ENCODE measurements at regions not wholly inside any gene's neighbourhood (a gene's known extent, or its start where the extent isn't known, plus 50 kb on each side); places are given as distances from the start of the nearest gene placed in this dataset.
"Not testable (repeated sequence)": the region's sequence is repeated elsewhere in the genome, so short reads cannot be mapped to it uniquely, and the experiment has no call there.

DNA sequence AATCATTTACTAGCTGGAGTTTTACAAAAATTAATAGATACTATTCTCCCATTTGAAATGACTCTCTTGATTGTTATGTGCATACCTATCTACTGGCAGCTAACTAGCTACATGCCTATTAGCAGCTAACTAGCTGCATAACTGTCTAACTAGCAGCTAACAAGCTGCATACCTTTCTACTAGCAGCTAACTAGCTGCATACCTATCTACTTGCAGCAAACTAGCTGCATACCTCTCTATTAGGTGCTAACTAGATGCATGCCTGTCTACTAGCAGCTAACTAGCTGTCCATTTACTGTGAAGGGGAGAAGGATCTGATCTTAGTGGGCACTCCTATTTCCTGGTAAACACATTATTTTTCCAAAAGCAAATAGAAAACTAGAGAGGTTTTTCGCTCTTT, 439.4 kb upstream of the PFKP start:
- DNase-seq (ENCODE audit: low read depth in 2 of 2) = no peak

DNA sequence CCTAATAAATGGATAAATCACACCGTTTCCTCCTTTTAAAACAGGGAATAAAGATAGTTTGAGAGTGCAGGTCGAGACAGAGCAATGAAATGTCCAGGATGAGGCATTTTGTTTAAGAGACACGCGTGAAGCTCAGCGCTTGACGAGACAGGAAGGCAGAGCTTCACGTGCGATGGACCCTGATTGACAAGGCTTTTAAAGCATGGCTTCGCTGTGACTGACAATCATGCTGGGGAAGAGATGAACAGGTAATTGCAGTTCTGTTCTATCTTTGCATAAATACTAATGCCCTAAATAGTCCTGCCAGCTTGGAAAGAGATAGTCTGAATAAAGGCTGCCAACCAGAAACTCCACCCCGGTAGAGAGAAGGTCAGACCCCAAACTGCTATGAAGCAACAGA, 442.3 kb upstream of the PFKP start:
- DNase-seq (ENCODE audit: low read depth in 2 of 2) = no peak

DNA sequence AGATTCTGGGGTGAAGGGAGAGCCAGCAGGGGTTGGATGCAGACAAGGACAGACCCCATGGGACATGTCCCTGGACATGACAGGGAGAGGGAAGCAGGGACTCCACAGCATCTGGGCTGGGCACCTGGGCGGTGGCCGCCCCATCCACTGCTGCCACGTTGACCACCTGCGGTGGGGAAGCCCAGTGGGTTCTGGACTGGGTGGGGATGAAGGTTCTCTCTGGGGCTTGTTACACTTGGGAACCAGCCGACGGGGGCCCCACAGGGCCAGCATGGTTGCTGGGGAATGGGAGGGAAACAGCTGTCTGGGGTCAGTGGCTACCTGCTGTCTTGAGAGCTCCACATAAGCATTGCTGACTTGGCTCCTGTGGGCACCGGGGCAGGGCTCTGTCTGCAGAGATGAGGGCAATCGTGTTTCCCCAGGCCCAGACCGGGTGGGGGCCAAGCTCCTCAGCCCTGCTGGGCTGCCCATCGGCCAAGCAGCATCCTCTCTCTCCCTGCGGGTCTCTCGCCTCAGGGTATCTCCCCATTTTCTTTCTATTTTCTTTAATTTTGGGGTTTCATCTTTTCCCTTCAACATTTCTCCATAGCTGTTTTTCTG, 443.6 kb upstream of the PFKP start:
- no peak for DNase-seq (ENCODE audit: low read depth in 2 of 2)

DNA sequence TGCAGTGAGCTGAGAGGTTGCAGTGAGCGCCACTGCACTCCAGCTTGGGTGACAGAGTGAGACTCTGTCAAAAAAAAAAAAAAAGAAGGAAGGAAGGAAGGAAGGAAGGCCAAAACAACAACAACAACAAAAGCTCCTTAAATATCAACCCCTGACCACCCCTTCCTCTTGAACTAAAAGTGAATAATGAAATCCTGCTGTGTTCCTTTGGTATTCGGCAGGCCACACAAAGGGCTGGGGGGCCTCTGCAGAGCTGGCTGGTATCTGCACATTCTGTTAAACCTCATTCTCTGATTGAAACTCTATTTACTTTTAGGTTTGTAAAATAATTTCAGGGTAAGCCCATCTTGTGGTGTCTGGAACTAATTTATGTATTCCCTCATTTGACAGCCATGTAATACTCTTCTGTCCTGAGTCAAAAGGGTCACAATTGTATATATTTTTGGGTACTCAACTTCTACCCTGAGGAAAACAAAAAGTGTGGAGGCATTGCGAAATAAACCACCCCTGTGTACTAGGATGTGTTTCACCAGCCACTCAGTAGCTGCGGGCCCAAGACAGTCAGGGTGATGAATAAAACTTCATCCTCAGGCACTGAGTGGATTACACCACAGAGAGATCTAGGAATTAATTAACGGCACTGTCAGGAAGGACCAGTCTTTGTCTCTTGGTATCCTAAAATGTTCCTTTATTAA, 446.4 kb upstream of the PFKP start:
- DNase-seq (ENCODE audit: low read depth in 2 of 2) = no peak

DNA sequence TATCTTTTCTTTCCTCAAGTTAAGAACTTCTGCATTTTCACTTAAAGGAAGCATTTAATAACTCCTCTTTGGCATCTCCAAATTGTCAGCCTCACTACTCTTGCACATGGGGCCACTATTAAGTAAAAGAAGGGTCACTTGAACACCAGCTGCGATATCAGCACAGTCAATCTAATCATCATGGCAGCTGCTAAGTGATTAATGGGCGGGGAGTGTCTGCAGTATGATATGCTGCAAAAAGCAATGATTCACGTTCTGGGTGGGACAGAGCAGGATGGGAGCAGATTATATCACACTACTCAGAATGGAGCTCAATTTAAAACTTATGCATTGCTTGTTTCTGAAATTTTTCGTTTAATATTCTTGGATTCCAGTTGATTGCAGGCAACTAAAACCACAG, 447.4 kb upstream of the PFKP start:
- no peak for DNase-seq (ENCODE audit: low read depth in 2 of 2)

DNA sequence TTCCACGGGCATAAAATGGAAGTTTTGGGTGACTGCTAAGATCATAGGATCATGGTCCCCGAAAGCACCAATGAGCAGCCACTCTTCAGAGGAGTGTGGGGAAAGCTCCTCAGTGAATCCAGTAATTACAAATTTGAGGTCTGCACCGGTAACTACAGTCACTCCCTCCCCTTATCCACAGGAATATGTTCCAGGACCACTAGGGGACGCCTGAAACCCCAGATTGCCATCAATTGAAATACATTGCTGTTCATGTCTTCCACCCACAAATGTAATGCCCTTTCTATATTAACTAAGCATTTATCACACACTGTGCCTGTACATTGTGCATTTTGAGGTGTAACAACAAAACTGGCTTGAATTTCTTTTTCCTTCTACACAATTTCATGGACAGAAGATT, 447.9 kb upstream of the PFKP start:
- no peak for DNase-seq (ENCODE audit: low read depth in 2 of 2)

DNA sequence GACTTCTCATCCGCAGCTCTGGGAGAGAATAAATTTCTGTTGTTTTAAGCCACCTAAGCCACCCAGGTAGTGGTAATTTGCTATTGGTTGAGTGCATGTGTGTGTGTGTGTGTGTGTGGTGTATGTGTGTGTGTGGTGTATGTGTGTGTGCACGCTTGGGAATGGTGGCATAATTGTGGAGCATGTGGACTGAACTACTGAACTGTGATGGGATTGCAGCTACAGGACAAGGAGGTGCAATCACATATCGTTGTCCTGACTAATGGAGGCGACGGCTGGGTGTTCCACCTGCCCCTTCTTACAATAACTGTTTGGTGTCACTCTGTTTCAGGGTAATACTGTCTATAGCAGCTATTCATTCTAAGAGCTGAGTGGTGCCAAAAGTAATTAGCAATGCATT, 448.7 kb upstream of the PFKP start:
- DNase-seq (ENCODE audit: low read depth in 2 of 2) = no peak

DNA sequence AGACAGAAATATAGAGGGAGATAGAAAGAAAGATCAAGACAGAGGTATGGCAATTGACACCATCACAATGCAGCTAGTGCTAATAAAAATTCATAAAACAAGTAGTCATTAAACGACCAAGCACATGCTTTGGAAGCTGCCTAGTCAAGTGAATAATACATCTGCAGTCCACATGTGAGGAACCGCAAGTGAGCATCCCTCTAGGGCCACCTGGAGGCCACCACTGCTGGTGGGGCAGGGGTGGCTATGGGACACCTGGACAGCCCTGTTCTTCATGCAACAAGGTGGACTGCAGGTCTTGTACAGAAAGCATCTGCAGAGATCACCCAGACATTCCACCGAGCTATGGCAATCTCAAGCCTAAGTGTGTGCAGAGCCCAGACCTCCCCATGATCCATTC, 451.1 kb upstream of the PFKP start:
- no peak for DNase-seq (ENCODE audit: low read depth in 2 of 2)

DNA sequence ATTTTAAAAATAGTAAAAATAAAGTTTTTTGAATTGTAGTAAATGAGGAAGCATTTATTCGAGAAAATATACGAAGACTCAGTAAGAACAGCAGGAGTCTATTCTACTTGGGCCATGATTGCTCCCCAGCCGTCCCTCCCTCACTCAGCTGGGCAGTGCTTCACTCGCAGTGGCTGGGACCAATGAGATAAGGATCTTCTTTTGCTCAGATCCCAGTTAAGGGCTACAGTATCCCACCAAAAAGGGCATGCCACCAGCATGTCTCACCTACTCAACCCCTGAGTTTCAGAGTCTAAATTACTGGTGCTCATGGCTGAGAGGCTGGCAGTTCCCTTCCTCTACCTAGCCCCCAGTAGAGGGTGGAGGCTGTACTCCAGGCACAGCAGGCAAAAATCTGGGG, 455.7 kb upstream of the PFKP start:
- DNase-seq (ENCODE audit: low read depth in 2 of 2) = no peak

DNA sequence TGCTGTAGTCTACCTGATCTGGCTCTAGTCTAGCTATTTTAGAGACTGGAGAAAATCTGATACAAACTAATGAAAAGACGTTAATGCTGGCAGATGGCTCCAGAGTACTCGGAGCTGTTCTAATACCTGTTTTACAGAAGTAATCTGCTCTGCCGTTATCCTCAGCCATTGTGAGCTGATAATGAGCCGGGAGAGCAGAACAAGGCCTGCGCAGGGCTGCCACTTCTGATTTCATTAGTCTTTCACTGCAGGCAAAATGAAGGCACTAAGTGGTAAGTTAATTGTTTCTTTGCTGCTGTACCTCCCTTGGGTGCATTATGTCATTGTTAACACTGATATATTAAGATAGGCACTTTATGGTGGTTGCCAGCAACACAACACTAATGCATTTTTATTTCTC, 456.4 kb upstream of the PFKP start:
- no peak for DNase-seq (ENCODE audit: low read depth in 2 of 2)

DNA sequence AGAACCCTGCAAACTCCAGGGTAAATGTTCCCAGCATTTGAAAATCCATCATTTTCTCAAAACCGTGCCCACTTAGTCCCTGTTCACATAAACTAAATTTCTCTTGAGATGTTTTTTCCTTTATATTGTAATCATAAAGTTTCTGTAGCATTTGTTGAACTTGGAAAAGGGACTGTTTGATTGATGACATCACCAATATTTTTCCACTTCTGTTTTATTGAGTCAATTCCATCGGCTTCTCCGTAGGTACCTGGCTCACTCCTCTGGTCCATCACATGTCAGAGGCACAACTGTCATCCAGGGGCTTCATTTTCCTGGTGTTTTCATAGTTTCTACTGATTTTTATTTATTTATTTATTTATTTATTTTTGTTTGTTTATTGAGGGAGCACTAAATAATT, 462.5 kb upstream of the PFKP start:
- no peak for DNase-seq (ENCODE audit: low read depth in 2 of 2)

DNA sequence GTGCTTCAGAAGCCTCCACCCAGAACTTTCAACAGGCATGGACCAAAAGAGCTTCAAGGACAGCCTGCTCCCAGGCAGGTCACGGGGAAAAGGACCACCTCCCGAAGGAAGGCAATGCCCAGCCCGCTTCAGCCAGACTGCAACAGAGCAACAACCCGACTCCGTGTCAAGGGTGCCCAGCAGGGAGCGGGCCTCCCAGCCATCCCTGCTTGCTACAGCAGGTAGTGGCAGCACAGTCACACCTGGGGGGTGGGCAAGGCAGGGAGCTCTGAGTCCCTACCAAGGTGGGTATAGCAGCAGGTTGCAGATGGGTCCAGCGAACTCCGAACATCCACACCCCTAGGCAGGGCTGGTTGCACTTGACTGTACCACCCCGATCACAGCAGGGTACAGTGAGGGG, 467.8 kb upstream of the PFKP start:
- DNase-seq (ENCODE audit: low read depth in 2 of 2) = no peak

DNA sequence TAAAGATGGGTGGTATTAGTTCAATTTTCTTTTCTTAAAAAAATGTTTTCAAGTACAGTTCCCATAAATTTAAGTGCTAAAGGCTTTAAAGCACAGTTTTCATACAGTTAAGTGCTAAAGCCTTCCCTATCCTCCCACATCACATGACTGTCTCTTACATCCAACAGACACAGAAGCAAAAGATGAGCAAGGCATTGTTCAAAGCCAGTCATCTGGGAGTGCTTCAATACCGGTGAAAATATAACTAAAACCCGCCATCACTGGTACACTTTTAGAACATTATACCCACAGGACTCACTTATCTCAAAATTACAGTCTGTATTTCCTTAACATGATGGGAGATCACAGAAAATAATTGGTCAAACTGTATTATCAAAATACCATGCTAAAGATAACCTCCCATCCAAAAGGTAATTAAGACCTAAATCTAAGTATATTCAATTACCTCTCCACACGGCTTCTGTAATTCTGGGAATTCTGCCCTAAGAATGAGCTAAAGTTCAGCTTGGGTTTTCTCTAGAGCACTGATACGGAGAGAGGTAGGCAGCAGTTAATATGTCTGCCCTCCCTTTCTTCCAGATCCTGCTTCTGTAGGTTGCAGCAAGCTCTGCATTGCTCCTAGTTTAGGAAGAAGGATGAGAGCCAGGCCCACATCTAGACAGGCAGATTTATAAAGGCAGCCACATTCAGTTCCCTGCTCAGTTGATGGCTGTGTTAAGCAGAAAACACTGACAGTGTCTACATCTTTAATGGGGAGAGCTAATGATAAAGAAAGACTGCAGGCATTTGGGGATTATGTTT, 474.8 kb upstream of the PFKP start:
- no peak for DNase-seq (ENCODE audit: low read depth in 2 of 2)

DNA sequence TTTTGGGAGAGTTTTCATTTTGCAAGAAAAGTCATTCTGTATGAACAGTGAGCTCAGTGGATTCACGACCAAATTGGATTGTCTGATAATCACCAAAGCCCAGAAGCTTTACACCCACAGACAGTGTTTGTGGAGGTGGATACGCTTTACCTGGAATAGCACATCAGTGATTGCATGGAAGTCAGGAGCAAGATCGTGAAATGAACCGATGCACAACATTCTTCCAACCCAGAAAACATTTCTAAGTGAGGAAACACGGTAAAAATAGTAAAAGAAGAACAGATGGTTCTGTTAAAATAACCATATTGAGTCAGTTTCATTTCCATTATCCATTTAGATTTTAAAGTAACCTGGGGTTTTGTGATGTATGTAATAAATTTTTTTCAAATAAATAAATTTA, 478.2 kb upstream of the PFKP start:
- DNase-seq (ENCODE audit: low read depth in 2 of 2) = no peak

DNA sequence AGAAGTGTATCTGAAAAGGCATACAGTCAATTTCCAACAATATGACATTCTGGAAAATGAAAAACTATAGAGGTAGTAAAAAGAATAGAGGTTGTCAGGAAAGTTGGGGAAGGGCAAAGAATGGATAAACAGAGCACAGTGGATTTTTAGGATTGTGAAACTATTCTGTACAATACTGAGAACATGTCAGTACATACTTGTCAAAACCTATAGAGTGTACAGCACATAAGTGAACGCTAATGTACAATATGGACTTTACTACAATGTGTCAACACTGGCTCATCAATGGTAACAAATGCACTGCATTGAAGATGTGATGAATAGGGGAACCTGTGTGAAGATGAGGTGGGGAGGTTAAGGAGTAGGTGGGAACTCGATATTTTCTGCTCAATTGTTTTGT, 483.0 kb upstream of the PFKP start:
- no peak for DNase-seq (ENCODE audit: low read depth in 2 of 2)

DNA sequence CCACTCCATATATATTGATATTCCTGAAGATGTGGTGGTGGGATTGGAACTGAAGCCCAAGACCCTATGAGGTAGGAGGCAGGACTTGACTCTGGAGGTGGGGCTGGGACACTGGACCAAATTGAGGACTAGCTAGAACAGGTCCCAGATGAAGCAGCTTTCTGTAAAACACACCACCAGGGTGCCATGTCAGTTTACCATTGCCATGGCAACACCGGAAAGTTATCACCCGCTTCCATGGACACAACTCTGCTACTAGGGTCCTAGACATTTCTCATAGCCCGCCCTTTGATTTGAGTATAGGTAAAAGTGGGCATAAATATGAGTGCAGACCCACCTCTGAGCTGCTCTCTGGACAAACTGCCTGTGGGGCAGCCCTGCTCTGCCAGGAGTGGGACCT, 490.5 kb upstream of the PFKP start:
- no peak for DNase-seq (ENCODE audit: low read depth in 2 of 2)

DNA sequence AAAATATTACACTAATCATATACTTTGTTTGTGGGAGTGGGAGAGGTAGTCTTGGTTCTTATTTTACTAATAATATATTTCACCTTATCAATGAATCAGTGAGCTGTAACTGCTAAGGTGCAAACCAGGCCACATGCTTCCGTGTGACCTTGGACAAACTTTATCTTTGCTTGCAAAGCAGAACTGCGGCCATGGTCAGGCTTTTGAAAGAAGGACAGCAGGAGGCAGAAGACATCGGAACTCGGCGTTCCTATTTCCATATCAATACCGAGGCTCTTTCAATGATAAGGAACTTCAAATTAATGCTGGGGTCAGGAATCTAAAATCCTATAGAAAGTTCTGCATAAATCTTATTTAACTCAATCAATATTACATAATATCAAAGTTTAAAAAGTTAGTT, 491.9 kb upstream of the PFKP start:
- no peak for DNase-seq (ENCODE audit: low read depth in 2 of 2)

DNA sequence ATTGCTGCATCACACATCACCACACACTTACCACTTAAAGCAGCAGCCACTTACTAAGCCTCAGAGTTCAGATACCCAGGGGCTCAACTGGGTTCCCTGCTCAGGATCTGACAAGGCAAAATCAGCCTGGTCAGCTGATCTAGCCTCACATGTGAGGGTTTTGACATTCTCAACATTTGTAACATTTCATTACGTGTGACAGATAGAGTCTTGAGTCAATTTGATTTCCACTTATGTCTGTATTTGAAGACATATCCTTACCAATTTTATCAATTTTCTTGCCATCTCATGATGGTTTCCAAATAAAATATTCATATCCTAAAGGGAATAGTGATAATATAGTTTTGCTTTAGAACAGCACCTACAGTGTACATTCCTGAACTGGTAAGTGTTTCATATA, 494.7 kb upstream of the PFKP start:
- DNase-seq (ENCODE audit: low read depth in 2 of 2) = no peak

DNA sequence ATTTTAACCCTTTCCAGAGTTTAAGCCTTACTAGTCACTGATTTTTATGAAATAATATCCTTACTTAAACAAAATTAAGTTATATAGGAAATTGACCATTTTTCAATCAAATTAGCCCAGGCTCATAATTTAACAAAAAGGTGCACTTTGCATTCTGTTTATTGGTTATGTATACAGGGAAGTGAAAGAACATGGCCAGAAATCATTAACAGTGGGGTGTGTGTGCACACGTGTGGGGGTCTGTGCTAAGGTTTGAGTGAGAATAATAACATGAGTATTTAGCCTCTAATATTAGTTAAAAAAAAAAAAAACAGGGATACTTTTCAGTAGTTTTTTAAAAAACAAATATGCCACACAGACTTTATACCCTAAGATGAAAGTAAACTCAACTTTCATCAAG, 510.5 kb upstream of the PFKP start:
- DNase-seq (ENCODE audit: low read depth in 2 of 2) = no peak

DNA sequence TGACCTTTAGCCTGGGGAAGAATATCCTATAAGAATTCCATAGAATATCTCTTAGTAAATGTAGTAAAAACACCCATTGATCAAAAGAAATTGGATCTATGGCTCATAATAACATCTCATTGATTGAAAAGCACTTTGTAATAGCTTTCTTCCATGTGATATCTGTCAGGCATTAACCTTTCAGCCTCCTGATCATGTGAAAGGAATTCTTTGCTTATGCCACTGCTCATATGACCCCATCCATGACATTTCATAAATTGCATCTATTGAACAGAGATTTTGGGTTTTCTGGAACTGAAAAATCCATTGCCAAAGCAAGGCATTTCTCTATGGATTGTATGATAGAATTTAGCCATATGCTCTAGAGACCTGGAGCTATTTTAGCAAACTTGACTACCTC, 519.3 kb upstream of the PFKP start:
- DNase-seq (ENCODE audit: low read depth in 2 of 2) = no peak

DNA sequence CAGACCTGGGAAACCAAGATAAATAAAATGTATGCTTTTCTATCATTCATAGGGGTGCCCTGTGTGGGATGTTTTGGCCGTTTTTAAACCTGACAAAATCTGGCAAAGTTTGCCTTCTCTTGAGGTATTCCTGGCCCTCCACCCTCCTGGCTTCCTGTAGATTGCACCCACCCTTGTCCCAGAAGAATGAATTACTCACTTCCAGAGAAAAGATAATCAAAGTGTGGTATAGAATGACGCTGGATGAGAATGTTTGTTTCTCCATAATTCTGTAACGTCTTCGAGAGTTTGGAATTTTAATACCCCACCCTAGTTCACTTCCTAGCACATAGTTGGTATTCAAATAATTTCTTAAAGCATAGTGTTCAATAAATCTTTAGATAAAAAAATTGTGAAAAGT, 519.7 kb upstream of the PFKP start:
- no peak for DNase-seq (ENCODE audit: low read depth in 2 of 2)

DNA sequence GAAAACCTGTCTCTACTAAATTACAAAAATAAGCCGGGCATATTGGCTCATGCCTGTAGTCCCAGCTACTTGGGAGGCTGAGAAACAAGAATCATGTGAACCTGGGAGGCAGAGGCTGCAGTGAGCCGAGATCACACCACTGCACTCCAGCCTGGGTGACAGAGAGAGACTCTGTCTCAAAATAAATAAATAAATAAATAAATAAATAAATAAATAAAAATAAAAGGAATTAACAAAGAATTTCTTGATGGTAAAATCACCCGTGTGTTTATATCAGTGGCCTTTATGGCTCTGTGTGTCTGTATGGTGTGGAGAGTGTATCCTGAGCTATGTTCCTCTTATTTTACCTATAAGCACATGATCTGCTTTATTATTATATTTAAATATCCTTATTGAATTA, 520.5 kb upstream of the PFKP start:
- not testable (repeated sequence) for DNase-seq (ENCODE audit: low read depth in 2 of 2)

DNA sequence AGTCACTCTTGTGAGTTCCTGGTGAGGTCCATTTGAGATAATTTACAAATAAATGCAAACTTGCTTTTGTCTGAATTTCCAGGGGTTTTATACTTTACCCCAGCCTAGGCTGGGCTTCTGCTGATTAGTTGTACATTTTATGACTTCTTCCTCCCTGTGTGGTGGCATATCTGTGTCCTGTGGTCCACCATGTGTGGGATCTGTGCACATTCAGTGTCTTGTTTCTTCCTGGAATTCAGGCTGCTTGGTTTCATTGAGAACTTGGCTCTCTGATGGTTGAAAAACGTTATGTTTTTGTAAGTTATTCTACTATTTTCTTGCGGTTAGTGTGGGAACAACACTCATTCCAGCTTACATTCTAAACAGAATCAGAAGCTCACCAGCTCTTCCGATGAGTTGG, 523.4 kb upstream of the PFKP start:
- no peak for DNase-seq (ENCODE audit: low read depth in 2 of 2)

All from activated CD8-positive, alpha-beta memory T cell treated with anti-CD3 and anti-CD28 coated beads for 4 hours (primary cell).